Erythroblast (primary cell): ENCODE measurements at regions not wholly inside any gene's neighbourhood (a gene's known extent, or its start where the extent isn't known, plus 50 kb on each side); places are given as distances from the start of the nearest gene placed in this dataset.

Experiments
- DNase-seq, 2 experiments: peaks; one replicate each; lab custom pipeline; 2025; lab: John Stamatoyannopoulos, UW
- GATA1 ChIP-seq: IDR thresholded peaks from 2 replicates; pipeline ENCODE4 v1.6.1; 2011; ENCODE audit warnings: low read depth, mild to moderate bottlenecking, control low read depth, low read length, moderate library complexity
- POLR2A ChIP-seq: IDR thresholded peaks from 2 replicates; pipeline ENCODE4 v1.6.1; 2011; ENCODE audit warnings: mild to moderate bottlenecking, low read length

GRCh38 chr20:21017528-21018085, 88.6 kb downstream of the LINC00237 start:
- DNase-seq: no peak
- TF ChIP-seq POLR2A: no peak
- no peak for TF ChIP-seq GATA1

GRCh38 chr20:21016751-21017150, 89.4 kb downstream of the LINC00237 start:
- TF ChIP-seq GATA1: no peak
- TF ChIP-seq POLR2A: no peak
- no peak for DNase-seq

- DNase-seq: no peak
- TF ChIP-seq POLR2A (no peak), GATA1 (no peak)
These were observed 91.6 kb downstream of the LINC00237 start for GRCh38 chr20:21014528-21014927.

- DNase-seq: no peak
These were observed 97.2 kb downstream of the LINC00237 start for GRCh38 chr20:21008951-21009350.

GRCh38 chr20:21006611-21007010, 99.5 kb downstream of the LINC00237 start:
- no peak for DNase-seq
- TF ChIP-seq GATA1: no peak
- no peak for TF ChIP-seq POLR2A

More at GRCh38 chr20:21008951-21009350, 97.2 kb downstream of the LINC00237 start:
- TF ChIP-seq GATA1 (no peak), POLR2A (no peak)

DNA sequence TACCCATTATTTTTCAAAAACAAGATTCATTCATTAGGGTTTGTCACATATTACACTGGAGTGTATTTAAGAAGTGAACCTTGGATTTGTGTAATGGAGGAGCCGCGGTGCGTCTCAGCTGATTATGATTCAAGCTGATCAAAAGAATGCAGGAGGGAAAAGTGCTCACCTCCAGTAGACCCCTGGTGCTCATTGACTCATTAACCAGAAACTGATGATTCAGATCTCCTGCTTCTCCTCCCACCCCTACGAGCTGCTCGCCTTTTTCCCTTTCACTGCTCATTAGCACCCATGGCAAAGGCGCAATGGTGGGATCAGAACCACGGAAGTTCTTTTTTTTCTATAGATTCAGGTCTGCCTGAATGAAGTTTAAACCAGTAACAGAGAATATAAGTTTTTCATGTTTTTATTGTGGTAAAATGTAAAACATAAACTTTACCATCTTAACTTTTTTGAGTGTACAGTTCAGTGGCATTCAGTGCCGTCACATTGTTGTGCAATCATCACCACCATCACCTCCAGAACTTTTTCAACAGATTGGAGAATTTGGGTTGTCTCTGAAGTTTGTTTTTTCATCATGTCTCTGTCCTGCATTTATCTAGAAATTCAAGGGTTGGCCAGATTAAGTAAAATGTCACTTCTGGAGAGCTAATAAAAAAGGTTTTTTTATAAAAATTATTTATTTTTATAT, 101.6 kb downstream of the LINC00237 start:
- DNase-seq: no peak
- no peak for TF ChIP-seq GATA1

- no peak for DNase-seq
- TF ChIP-seq POLR2A: no peak
- TF ChIP-seq GATA1: no peak
These were observed 102.3 kb downstream of the LINC00237 start for GRCh38 chr20:21003902-21004301.

GRCh38 chr20:21002486-21002885, 103.7 kb downstream of the LINC00237 start:
- no peak for DNase-seq
- TF ChIP-seq GATA1 (no peak), POLR2A (no peak)

- no peak for DNase-seq
- TF ChIP-seq POLR2A: no peak
- no peak for TF ChIP-seq GATA1
These were observed 112.8 kb downstream of the LINC00237 start for GRCh38 chr20:20993372-20993771.

DNA sequence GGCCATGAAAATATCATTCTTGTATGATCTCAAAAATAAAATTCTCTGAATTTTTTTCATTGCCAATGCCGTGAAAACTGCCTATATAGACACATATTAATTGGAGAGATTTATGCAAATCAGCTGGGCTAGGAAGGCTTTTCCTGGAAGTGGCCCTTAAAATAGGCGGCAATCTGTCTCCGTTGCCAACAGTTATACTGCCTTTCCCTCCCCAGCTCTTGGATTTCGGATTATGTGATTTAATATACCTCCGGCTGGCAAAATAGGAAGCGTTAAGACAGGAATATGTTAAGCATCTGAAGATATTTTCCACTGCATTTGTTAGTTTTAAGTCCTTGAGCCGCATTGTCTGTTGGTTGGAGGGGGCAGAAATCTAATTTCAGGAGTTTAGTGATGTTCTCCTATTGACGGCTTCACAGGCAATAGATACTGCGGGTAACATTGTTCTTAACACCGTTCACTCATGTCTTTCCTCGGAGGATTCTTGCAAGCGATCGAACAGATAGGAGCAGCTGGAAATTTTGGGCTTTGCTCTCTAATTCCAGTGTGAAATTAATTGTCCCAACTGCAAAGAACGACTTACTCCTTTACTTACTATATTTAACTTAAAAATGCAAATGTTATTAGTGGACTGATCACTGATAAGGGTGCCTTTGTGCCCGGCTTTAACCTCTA, 113.3 kb downstream of the LINC00237 start:
- TF ChIP-seq POLR2A (no peak), GATA1 (no peak)
- no peak for DNase-seq

DNA sequence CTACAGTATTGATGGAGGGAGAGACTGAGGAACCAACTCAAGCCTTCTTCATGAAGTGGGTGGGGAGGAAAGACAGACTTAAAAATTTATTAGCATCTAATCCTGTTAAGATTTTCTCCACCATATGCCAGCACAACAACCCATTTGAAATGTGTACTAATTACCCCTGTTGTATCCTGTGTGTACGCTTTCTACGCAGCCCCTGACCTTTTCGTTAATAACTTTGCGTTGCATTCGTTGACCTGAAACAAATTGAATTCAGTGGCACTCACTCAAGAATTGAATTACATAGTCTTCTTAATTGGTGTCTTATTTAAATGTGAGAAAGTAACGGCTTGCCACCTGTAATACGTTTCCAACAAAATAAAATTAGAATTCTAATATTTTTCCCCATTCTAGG, 113.9 kb downstream of the LINC00237 start:
- no peak for TF ChIP-seq POLR2A
- no peak for TF ChIP-seq GATA1
- DNase-seq: no peak

DNA sequence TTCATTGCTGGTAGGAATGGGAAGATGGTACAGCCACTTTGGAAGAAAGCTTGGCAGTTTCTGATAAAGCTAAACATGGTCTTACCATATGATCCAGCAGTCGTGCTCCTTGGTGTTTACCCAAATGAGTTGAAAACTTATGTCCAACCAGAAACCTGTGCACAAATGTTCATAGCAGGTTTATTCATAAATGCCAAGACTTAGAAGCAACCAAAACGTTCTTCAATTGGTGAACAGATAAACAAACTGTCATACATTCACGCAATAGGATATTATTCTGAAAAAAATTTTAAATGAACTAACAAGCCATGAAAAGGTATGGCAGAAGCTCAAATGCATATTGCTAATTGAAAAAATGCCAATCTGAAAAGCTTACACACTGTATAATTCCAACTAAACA, 117.1 kb downstream of the LINC00237 start:
- no peak for DNase-seq
- TF ChIP-seq POLR2A (no peak), GATA1 (no peak)

GRCh38 chr20:20979934-20980333, 126.2 kb downstream of the LINC00237 start:
- no peak for DNase-seq
- TF ChIP-seq GATA1: no peak
- no peak for TF ChIP-seq POLR2A

GRCh38 chr20:20977786-20978185, 128.4 kb downstream of the LINC00237 start:
- no peak for TF ChIP-seq GATA1
- TF ChIP-seq POLR2A: no peak
- no peak for DNase-seq

DNA sequence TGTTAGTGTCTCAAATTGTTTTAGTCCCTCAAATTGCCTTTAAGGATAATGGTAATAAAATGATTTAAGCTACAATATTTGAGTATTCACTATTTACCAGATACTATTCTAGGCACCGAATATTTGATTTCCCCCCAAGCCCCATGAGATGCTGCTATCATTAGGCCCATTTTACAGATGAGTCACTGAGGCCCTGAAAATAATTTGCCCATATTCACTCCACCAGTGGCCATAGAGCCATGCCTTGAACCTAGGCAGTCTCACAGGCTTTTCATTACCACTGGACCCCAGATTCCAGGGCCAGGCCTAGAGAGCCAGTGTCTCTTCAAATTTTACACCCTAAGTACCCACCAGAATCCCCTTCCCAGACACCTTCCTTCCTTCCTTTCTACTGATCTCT, 133.7 kb downstream of the LINC00237 start:
- DNase-seq: no peak
- no peak for TF ChIP-seq GATA1
- no peak for TF ChIP-seq POLR2A
